Breast epithelium (tissue), 3 donors: ENCODE measurements at regions not wholly inside any gene's neighbourhood (a gene's known extent, or its start where the extent isn't known, plus 50 kb on each side); places are given as distances from the start of the nearest gene placed in this dataset.

Experiments used
- POLR2A ChIP-seq: fragments of 450-650 bp; IDR thresholded peaks from one replicate; pipeline ENCODE4 v1.6.1; 2016; ENCODE audit warnings: antibody characterized with exemption, mild to moderate bottlenecking, moderate library complexity
- POLR2AphosphoS5 ChIP-seq, 3 donors: sonication (generic); formaldehyde crosslinking; IDR thresholded peaks; one replicate each; pipeline ENCODE4 v1.6.1; 2017; ENCODE audit warnings: antibody characterized with exemption in 3 of 3
- TF ChIP-seq, protein P1 (sequence below), 3 donors: fragments of 450-650 bp; IDR thresholded peaks; one replicate each; pipeline ENCODE4 v1.5.1; 2016 to 2017; ENCODE audit warnings: antibody characterized with exemption in 3 of 3, mild to moderate bottlenecking in 3 of 3, moderate library complexity in 3 of 3

DNA sequence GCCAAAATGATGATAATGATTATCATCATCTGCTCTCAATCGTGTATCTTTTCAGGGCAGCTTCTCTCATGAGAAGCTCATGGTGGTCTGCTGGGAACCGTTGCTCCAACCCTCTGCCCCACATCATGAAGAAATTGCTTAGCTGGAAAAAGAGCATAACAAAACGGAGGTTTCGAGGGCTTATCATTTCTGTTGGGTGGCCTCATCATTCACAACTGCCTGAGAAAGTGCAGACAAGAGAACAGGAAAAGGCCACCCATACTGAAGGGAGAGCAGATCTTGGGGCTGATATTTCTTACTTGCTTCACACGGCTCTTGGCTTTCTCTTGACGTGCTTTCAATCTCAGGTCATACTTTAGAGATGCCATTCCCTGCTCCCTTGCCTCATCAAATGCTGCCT lies 471.6 kb downstream of the CD83 start:
- TF ChIP-seq, protein P1, sequence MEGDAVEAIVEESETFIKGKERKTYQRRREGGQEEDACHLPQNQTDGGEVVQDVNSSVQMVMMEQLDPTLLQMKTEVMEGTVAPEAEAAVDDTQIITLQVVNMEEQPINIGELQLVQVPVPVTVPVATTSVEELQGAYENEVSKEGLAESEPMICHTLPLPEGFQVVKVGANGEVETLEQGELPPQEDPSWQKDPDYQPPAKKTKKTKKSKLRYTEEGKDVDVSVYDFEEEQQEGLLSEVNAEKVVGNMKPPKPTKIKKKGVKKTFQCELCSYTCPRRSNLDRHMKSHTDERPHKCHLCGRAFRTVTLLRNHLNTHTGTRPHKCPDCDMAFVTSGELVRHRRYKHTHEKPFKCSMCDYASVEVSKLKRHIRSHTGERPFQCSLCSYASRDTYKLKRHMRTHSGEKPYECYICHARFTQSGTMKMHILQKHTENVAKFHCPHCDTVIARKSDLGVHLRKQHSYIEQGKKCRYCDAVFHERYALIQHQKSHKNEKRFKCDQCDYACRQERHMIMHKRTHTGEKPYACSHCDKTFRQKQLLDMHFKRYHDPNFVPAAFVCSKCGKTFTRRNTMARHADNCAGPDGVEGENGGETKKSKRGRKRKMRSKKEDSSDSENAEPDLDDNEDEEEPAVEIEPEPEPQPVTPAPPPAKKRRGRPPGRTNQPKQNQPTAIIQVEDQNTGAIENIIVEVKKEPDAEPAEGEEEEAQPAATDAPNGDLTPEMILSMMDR (IDR thresholded peaks at IDR 0.05), result no peak
- TF ChIP-seq POLR2AphosphoS5 (IDR thresholded peaks at IDR 0.05) (no peak), POLR2A (no peak)
